Gastroesophageal sphincter (tissue), 4 donors: ENCODE measurements at regions not wholly inside any gene's neighbourhood (a gene's known extent, or its start where the extent isn't known, plus 50 kb on each side); places are given as distances from the start of the nearest gene placed in this dataset.

Source experiments
- ATAC-seq: fragments of 150-250 bp; one replicate; pipeline ENCODE4 v1.9.1; 2016; ENCODE audit warnings: mild to moderate bottlenecking, moderate library complexity
- H3K27ac ChIP-seq, 4 donors: fragments of 200-600 bp; sonication (generic) in 3 of 4; 1 replicate in 3 of 4; 2 replicates in 1 of 4; pipeline ENCODE4 v1.5.1; 2016 to 2019
- H3K27me3 ChIP-seq: fragments of 200-600 bp; sonication (generic); one replicate; pipeline ENCODE4 v1.5.1; 2019
- H3K36me3 ChIP-seq, 2 donors: fragments of 200-600 bp; sonication (generic); one replicate each; pipeline ENCODE4 v1.5.1; 2019; ENCODE audit warnings: control low read depth in 1 of 2
- H3K4me1 ChIP-seq, 3 donors: fragments of 200-600 bp; sonication (generic); 1 replicate in 2 of 3; 2 replicates in 1 of 3; pipeline ENCODE4 v1.5.1; 2016 to 2019; ENCODE audit warnings: control low read depth in 2 of 3
- H3K4me3 ChIP-seq, 2 donors: fragments of 200-600 bp; sonication (generic); one replicate each; pipeline ENCODE4 v1.5.1; 2019; ENCODE audit warnings: mild to moderate bottlenecking in 1 of 2, moderate library complexity in 1 of 2
- H3K9me3 ChIP-seq, 3 donors: fragments of 200-600 bp; sonication (generic); one replicate each; pipeline ENCODE4 v1.5.1; 2017 to 2019; ENCODE audit warnings: control low read depth in 2 of 3
- EP300 ChIP-seq: sonication (generic); formaldehyde crosslinking; IDR thresholded peaks from one replicate; pipeline ENCODE4 v1.6.1; 2017; ENCODE audit warnings: antibody characterized with exemption, mild to moderate bottlenecking
- POLR2A ChIP-seq, 2 donors: fragments of 450-650 bp; IDR thresholded peaks; one replicate each; pipeline ENCODE4 v1.6.1; 2017; ENCODE audit warnings: antibody characterized with exemption in 2 of 2, mild to moderate bottlenecking in 2 of 2, moderate library complexity in 1 of 2
- POLR2AphosphoS5 ChIP-seq: sonication (generic); formaldehyde crosslinking; IDR thresholded peaks from one replicate; pipeline ENCODE4 v1.6.1; 2017; ENCODE audit warnings: antibody characterized with exemption
- WGBS, 2 donors: methylation state at CpG; one replicate each; pipeline ENCODE4 v1.1.5; 2018; ENCODE audit warnings: low coverage in 1 of 2; 5-methylcytosine and 5-hydroxymethylcytosine counted together
- TF ChIP-seq, protein P1 (sequence below), 4 experiments: fragments of 200-600 bp in 2 of 4; fragments of 450-650 bp in 2 of 4; sonication (generic) in 1 of 4; IDR thresholded peaks; one replicate each; pipeline ENCODE4 v1.5.1; 2017 to 2019; ENCODE audit warnings: antibody characterized with exemption in 4 of 4, mild to moderate bottlenecking in 2 of 4, moderate library complexity in 2 of 4

DNA sequence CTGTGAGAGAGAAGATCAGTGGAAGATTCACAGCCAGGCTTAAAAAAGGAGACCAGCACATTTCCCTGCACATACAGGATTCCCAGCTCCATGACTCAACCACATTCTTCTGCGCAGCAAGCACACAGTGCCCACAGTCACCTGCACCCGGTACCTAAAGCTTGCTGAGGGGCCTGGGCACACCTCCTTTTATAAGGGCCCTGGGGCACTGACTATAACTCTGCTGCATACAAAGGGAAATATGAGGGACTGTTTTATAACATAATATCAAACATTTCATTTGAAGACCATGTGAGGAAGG, 322.9 kb downstream of the DAD1 start:
- no CpG with 5 or more reads among the region's 2 CpGs for WGBS, 2 donors
- Histone ChIP-seq H3K27me3 (no peaks in the 10 kb centered on the region), H3K4me1 (no peaks in the 10 kb centered on the region), H3K27ac (no peak overlapping the region), H3K4me3 (no peak overlapping the region), H3K36me3 (no peaks in the 10 kb centered on the region), H3K9me3 (no peaks in the 10 kb centered on the region)
- TF ChIP-seq, protein P1, sequence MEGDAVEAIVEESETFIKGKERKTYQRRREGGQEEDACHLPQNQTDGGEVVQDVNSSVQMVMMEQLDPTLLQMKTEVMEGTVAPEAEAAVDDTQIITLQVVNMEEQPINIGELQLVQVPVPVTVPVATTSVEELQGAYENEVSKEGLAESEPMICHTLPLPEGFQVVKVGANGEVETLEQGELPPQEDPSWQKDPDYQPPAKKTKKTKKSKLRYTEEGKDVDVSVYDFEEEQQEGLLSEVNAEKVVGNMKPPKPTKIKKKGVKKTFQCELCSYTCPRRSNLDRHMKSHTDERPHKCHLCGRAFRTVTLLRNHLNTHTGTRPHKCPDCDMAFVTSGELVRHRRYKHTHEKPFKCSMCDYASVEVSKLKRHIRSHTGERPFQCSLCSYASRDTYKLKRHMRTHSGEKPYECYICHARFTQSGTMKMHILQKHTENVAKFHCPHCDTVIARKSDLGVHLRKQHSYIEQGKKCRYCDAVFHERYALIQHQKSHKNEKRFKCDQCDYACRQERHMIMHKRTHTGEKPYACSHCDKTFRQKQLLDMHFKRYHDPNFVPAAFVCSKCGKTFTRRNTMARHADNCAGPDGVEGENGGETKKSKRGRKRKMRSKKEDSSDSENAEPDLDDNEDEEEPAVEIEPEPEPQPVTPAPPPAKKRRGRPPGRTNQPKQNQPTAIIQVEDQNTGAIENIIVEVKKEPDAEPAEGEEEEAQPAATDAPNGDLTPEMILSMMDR (IDR thresholded peaks at IDR 0.05) = no peak
- TF ChIP-seq POLR2A (IDR thresholded peaks at IDR 0.05) (no peak), POLR2AphosphoS5 (no peak), EP300 (no peak)
- no peak for ATAC-seq

DNA sequence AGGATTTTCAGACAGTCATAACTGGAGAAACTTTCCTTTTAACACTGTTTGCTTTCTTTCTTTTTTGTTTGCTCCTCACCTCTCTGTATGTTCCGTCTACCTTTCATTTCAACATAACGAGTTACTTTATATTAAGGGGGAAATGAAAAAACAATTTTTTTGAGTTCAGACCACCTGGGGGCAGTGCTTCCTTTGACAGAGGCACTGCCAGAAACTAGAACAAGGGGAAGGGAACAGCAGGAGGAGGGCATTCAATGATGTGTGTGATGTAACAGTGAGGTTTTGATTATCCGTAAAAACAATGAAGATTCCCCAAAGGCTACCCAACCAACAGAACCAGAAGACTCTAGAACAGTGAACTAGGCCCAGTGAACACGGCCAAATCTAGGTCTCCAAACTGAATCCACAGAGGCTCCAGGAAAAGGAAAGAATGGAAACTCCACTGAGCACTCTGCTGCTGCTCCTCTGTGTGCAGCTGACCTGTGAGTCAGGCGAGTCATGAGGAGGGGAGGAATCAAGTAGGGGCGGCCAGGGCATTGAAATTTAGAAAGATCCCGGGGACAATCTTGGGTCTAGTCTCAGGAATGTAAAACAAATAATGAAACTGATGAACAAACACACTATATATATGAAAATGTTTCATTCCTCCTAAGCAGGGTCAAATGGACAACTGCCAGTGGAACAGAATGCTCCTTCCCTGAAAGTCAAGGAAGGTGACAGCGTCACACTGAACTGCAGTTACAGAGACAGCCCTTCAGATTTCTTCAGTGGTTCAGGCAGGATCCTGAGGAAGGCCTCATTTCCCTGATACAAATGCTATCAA, 323.5 kb downstream of the DAD1 start:
- Histone ChIP-seq H3K4me3 (no peak overlapping the region), H3K36me3 (no peaks in the 10 kb centered on the region), H3K27me3 (no peaks in the 10 kb centered on the region), H3K4me1 (no peaks in the 10 kb centered on the region), H3K27ac (no peak overlapping the region), H3K9me3 (no peaks in the 10 kb centered on the region)
- TF ChIP-seq POLR2A (IDR thresholded peaks at IDR 0.05) (no peak), POLR2AphosphoS5 (no peak), EP300 (no peak)
- TF ChIP-seq, protein P1 (IDR thresholded peaks at IDR 0.05) = no peak
- ATAC-seq = no peak
- WGBS, 2 donors = 50 to 54% methylated on average over 5 to 7 of the region's 8 CpGs

DNA sequence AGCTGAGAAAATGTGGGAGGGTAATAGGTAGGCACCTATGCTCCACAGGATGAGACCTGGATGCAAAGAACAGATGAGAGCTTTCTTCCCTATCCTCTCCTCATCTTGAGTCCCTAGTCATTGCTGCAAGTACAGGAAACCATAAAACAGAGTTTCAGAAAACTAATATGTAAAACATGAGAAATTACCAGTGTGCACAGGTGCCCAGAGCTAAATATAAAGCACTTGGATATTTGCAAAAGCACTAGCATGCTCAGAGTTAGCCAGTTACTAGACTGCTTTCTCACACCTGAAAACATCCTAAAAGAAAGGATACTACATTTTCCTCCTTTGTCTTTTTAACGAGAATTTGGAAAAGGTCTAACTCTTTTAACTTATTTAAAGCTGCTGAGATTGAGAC, 324.3 kb downstream of the DAD1 start:
- no peak for ATAC-seq
- Histone ChIP-seq H3K27me3 (no peaks in the 10 kb centered on the region), H3K27ac (no peak overlapping the region), H3K36me3 (no peaks in the 10 kb centered on the region), H3K4me1 (no peaks in the 10 kb centered on the region), H3K4me3 (no peak overlapping the region), H3K9me3 (no peaks in the 10 kb centered on the region)
- WGBS, 2 donors = 67 to 100% methylated on average over 1 of the region's 1 CpG
- no peak for TF ChIP-seq EP300
- TF ChIP-seq POLR2A (IDR thresholded peaks at IDR 0.05) = no peak
- TF ChIP-seq, protein P1 (IDR thresholded peaks at IDR 0.05) = no peak
- TF ChIP-seq POLR2AphosphoS5 = no peak

DNA sequence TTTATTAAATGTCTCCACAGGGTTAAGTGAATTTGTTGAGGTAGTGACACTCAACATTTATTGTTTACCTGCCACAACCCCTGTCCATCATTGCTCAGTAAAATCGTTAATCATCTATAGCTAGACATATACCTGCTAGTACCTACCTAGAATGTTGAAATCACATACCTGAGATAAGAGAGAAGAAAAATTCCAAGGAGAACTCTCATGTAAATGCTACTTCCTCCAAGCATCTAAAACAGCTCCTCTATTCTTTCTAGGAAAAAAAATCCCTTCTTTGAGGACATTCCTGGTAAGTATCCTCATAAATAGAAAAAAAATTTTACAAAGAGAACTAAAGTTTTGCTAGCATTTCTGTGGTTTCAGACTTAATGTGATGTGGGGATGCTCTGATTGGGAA, 325.1 kb downstream of the DAD1 start:
- H3K9me3 ChIP-seq = no peaks in the 10 kb centered on the region
- no peak for ATAC-seq
- H3K27me3 ChIP-seq = no peaks in the 10 kb centered on the region
- WGBS, 2 donors = 86% methylated on average over 1 of the region's 1 CpG; no CpG with 5 or more reads in 1 of the 2 donors
- TF ChIP-seq POLR2A (IDR thresholded peaks at IDR 0.05) = no peak
- TF ChIP-seq, protein P1 (IDR thresholded peaks at IDR 0.05) = no peak
- no peak for TF ChIP-seq EP300
- no peak for TF ChIP-seq POLR2AphosphoS5
- H3K4me3 ChIP-seq = no peak overlapping the region
- no peaks in the 10 kb centered on the region for H3K36me3 ChIP-seq
- no peaks in the 10 kb centered on the region for H3K4me1 ChIP-seq
- no peak overlapping the region for H3K27ac ChIP-seq

DNA sequence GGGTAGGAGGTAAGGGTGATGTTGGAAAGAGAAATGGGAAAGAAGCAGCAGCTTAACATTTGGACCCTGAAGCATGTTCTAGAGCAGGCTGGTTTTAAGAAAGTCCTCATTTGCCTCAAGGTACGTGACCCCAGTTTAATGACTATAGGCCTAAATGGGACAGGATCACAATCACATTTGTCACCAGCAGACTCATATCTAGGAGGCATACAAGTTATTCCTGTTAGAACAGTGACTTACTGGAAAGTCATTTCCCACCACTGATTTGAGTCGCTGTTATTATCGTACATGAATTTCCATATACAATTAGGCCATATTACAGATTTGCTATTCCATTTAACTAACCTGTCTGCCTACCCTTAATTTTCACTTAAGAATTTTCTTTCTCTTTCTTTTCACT, 326.1 kb downstream of the DAD1 start:
- Histone ChIP-seq H3K27ac (no peak overlapping the region), H3K36me3 (no peaks in the 10 kb centered on the region), H3K27me3 (no peaks in the 10 kb centered on the region), H3K4me3 (no peak overlapping the region), H3K9me3 (no peaks in the 10 kb centered on the region), H3K4me1 (no peaks in the 10 kb centered on the region)
- TF ChIP-seq POLR2A (IDR thresholded peaks at IDR 0.05) (no peak), POLR2AphosphoS5 (no peak), EP300 (no peak)
- TF ChIP-seq, protein P1 (IDR thresholded peaks at IDR 0.05) = no peak
- WGBS, 2 donors = 92 to 96% methylated on average over 3 of the region's 3 CpGs
- ATAC-seq = no peak
